ENCODE measurements at regions not wholly inside any gene's neighbourhood (a gene's known extent, or its start where the extent isn't known, plus 50 kb on each side); places are given as distances from the start of the nearest gene placed in this dataset.

GRCh38 chr13:59178344-59178743, 985.4 kb downstream of the DIAPH3 start:
- TF ChIP-seq, protein P1, sequence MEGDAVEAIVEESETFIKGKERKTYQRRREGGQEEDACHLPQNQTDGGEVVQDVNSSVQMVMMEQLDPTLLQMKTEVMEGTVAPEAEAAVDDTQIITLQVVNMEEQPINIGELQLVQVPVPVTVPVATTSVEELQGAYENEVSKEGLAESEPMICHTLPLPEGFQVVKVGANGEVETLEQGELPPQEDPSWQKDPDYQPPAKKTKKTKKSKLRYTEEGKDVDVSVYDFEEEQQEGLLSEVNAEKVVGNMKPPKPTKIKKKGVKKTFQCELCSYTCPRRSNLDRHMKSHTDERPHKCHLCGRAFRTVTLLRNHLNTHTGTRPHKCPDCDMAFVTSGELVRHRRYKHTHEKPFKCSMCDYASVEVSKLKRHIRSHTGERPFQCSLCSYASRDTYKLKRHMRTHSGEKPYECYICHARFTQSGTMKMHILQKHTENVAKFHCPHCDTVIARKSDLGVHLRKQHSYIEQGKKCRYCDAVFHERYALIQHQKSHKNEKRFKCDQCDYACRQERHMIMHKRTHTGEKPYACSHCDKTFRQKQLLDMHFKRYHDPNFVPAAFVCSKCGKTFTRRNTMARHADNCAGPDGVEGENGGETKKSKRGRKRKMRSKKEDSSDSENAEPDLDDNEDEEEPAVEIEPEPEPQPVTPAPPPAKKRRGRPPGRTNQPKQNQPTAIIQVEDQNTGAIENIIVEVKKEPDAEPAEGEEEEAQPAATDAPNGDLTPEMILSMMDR (conservative IDR thresholded peaks at IDR 0.05; ENCODE audit: low read length): peak; percentile 51
- TF ChIP-seq EZH2phosphoT487 (IDR thresholded peaks at IDR 0.05; ENCODE audit: borderline replicate concordance): no peak
